ENCODE measurements at regions not wholly inside any gene's neighbourhood (a gene's known extent, or its start where the extent isn't known, plus 50 kb on each side); places are given as distances from the start of the nearest gene placed in this dataset.

DNA sequence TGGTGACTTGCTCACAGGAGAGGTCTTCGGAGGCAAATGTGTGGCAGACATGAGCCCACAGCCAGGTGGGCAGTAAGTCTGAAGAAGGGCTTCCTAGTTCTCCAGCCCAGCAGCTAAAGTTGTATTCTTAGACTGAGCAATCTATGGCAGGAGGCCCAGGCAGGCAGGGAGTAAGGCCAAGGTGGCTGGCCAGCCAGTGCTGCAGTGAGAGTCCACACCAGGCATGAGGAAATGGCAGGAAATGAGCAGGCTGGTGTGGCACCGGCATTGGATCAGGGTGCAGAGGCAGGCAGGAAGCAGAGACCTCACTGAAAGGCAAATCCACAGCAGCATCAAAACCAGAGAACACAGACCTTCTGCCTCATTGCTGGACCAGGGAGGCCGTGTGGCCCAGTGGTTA, 84.6 kb upstream of the PDE1C start:
- DNase-seq (ENCODE audit: low spot score in 2 of 2), result no peak
- Mint-ChIP-seq H3K36me3 (ENCODE audit: insufficient read depth) (no peaks in the 10 kb centered on the region), H3K4me3 (no peak overlapping the region), H3K27ac (ENCODE audit: low read depth) (no peak overlapping the region), H3K27me3 (no peaks in the 10 kb centered on the region), H3K9me3 (peaks cover 14% of the 10 kb centered on the region), H3K4me1 (no peaks in the 10 kb centered on the region)
- ATAC-seq (replicated peaks; ENCODE audit: extremely low read depth, poor library complexity, severe bottlenecking), result no peak

DNA sequence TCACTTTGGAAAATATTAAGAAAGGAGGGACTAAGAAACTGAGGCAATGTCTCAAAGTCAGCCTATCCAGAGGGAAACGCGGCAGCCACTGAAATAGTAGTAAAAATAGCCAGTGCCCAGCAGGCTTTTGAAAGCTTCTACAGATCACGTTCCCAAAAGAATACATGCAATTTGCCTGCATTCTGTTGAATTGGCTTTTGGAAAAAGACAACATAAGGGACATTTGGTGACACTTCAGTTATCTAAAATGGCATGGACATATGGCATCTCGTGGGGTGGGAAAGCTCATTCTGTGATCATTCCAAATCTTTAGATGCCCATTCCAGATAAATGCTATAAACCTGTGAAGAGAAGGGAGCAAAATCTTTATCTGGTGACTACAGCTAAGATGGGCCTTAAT, 82.8 kb upstream of the PDE1C start:
- no peak overlapping the region for H3K27ac Mint-ChIP-seq (ENCODE audit: low read depth)
- no peaks in the 10 kb centered on the region for H3K4me1 Mint-ChIP-seq
- ATAC-seq (replicated peaks; ENCODE audit: extremely low read depth, poor library complexity, severe bottlenecking) (no peak), DNase-seq (ENCODE audit: low spot score in 2 of 2) (no peak)
- no peaks in the 10 kb centered on the region for H3K27me3 Mint-ChIP-seq
- H3K36me3 Mint-ChIP-seq (ENCODE audit: insufficient read depth), result peaks cover under 1% of the 10 kb centered on the region
- H3K9me3 Mint-ChIP-seq, result peaks cover 14% of the 10 kb centered on the region
- H3K4me3 Mint-ChIP-seq, result no peak overlapping the region

DNA sequence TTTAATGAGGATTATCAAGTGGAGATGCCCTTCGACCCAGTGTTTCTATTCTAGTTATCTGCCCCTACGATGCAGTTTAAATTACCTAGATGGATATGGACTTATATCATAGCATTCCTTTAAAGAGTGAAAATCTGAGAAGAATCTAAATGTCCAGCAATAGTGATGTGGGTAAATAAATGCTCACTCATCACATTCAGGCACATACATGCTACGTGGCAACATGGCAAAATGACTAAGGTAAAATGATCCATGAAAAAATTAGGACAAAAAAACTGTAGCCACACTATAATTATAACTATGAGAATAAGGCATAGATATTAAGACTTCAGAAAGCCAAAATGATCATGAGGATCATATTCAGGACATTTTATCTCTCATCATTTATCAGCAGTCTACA, 82.4 kb upstream of the PDE1C start:
- H3K4me3 Mint-ChIP-seq, result no peak overlapping the region
- H3K36me3 Mint-ChIP-seq (ENCODE audit: insufficient read depth), result peaks cover 2% of the 10 kb centered on the region
- H3K4me1 Mint-ChIP-seq, result no peaks in the 10 kb centered on the region
- DNase-seq (ENCODE audit: low spot score in 2 of 2) (no peak), ATAC-seq (replicated peaks; ENCODE audit: extremely low read depth, poor library complexity, severe bottlenecking) (no peak)
- peaks cover 14% of the 10 kb centered on the region for H3K9me3 Mint-ChIP-seq
- no peaks in the 10 kb centered on the region for H3K27me3 Mint-ChIP-seq
- H3K27ac Mint-ChIP-seq (ENCODE audit: low read depth), result no peak overlapping the region

DNA sequence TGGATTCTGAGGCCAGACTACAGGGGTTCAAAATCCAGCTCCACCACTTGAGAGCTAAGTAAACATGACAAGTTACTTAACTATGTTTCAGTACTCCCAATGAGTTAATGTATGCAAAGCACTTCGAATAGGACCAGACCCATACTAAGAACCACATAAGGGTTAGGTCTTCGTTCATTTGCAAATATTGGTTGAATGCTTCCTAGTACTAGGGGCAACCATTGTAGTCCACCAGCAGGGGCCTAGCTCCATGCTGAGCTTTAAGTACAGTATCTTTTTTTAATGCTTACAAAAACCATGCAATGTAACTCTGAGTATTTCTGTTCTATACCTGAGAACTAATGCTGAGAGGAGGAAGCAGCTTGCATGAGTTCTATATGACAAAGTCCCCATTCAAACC, 80.4 kb upstream of the PDE1C start:
- Mint-ChIP-seq H3K9me3 (peaks cover 6% of the 10 kb centered on the region), H3K36me3 (ENCODE audit: insufficient read depth) (peaks cover 2% of the 10 kb centered on the region), H3K27ac (ENCODE audit: low read depth) (no peak overlapping the region), H3K27me3 (no peaks in the 10 kb centered on the region), H3K4me1 (no peaks in the 10 kb centered on the region), H3K4me3 (no peak overlapping the region)
- ATAC-seq (replicated peaks; ENCODE audit: extremely low read depth, poor library complexity, severe bottlenecking) (no peak), DNase-seq (ENCODE audit: low spot score in 2 of 2) (no peak)

DNA sequence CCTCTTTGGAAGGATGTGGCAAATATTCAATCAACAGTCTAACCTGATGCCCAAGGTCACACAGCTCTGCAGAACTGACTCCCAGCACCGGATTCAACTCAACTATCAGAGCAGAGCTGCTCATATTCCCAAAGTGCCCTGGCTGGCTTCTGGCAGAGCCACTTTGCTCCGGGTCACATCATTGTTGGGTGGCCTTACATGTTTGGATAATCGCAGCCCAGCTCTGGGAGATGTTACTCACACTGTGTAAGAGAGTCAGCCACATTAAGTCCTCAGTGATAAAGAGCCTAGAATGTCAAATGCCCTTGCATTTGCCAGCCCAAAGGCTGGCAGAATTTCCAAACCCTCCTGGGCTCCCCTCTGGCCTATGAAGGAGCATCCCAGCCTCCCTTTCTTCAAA, 79.8 kb upstream of the PDE1C start:
- Mint-ChIP-seq H3K27ac (ENCODE audit: low read depth) (no peak overlapping the region), H3K36me3 (ENCODE audit: insufficient read depth) (peaks cover 2% of the 10 kb centered on the region), H3K4me3 (no peak overlapping the region), H3K27me3 (no peaks in the 10 kb centered on the region), H3K4me1 (no peaks in the 10 kb centered on the region), H3K9me3 (peaks cover 8% of the 10 kb centered on the region)
- ATAC-seq (replicated peaks; ENCODE audit: extremely low read depth, poor library complexity, severe bottlenecking) (no peak), DNase-seq (ENCODE audit: low spot score in 2 of 2) (no peak)

DNA sequence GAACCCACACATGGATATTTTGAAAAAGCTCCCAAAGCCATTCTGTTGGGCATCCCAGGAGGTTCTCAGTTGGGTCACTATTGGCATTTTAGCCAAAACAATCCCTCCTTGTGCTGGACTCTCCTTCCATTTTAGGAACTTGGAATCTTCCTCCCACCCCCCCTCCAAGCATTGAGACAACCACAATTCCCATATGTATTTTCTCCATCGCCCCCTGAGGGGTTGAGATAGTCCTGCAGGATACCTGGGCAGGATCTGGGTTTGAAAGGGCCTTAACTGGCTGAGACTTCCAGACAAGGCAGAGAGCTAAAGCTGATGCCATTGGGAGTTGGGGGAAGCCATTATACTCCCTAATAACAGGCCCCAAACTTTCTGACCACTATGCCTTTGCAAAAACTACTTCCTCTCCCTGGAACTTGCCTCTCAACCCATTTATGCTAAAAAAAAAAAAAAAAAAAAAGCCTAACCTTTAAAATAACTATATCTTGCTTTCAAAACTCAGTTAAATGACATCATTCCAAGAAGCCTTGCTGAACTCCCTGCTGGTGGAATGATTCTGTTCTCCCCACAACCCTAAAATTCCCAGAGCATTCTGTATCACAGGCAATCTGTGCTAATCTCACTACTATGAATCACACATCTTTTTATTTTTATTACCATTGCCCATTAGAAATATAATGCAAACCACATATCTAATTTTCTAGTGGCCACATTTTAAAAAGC, 77.5 kb upstream of the PDE1C start:
- H3K27ac Mint-ChIP-seq (ENCODE audit: low read depth), result no peak overlapping the region
- no peaks in the 10 kb centered on the region for H3K27me3 Mint-ChIP-seq
- ATAC-seq (replicated peaks; ENCODE audit: extremely low read depth, poor library complexity, severe bottlenecking) (no peak), DNase-seq (ENCODE audit: low spot score in 2 of 2) (no peak)
- peaks cover 2% of the 10 kb centered on the region for H3K36me3 Mint-ChIP-seq (ENCODE audit: insufficient read depth)
- H3K9me3 Mint-ChIP-seq, result peaks cover 5% of the 10 kb centered on the region
- no peak overlapping the region for H3K4me3 Mint-ChIP-seq
- no peaks in the 10 kb centered on the region for H3K4me1 Mint-ChIP-seq

DNA sequence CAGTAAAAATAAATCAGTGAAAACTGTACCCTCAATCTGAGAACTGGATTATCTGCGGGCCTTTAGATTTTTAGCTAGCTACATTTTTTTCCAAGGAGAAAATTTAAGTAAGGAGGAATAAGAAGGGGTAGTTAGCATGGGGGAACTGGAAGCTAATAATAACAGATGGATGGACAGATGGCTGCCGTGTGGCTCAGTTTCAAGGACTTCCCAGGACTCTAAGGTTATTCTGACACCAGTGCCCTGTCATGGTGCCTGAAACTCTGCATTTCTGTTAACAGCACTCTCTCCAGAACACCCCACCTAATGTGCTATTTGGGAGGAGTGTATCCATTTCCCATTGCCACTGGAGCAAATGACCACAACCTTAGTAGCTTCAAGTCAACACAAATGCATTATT, 75.7 kb upstream of the PDE1C start:
- H3K4me1 Mint-ChIP-seq, result no peaks in the 10 kb centered on the region
- DNase-seq (ENCODE audit: low spot score in 2 of 2) (no peak), ATAC-seq (replicated peaks; ENCODE audit: extremely low read depth, poor library complexity, severe bottlenecking) (no peak)
- H3K36me3 Mint-ChIP-seq (ENCODE audit: insufficient read depth), result peaks cover 2% of the 10 kb centered on the region
- H3K27me3 Mint-ChIP-seq, result no peaks in the 10 kb centered on the region
- no peak overlapping the region for H3K27ac Mint-ChIP-seq (ENCODE audit: low read depth)
- H3K9me3 Mint-ChIP-seq, result peaks cover 5% of the 10 kb centered on the region
- no peak overlapping the region for H3K4me3 Mint-ChIP-seq

DNA sequence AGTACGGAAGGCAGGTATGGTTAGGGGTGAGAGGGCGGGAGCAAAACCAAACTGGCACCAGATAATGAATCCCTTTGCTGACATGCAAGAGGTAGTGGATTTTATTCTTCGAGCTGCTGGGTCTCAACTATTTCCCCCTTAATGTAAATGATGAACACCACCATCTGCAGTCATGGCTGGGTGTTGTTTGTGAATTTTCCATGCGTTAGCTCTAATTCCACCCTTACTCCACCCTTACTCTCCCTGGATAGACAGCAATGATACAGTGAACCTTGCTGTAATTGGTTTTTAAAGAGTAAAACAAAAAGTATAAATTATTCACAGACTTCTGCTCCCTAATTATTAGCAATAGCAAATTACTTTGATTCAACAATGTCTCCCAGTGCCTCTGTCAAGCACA, 74.5 kb upstream of the PDE1C start:
- DNase-seq (ENCODE audit: low spot score in 2 of 2) (no peak), ATAC-seq (replicated peaks; ENCODE audit: extremely low read depth, poor library complexity, severe bottlenecking) (no peak)
- no peaks in the 10 kb centered on the region for H3K27me3 Mint-ChIP-seq
- H3K4me1 Mint-ChIP-seq, result no peaks in the 10 kb centered on the region
- H3K36me3 Mint-ChIP-seq (ENCODE audit: insufficient read depth), result peaks cover 2% of the 10 kb centered on the region
- no peak overlapping the region for H3K4me3 Mint-ChIP-seq
- H3K27ac Mint-ChIP-seq (ENCODE audit: low read depth), result no peak overlapping the region
- peaks cover 5% of the 10 kb centered on the region for H3K9me3 Mint-ChIP-seq

DNA sequence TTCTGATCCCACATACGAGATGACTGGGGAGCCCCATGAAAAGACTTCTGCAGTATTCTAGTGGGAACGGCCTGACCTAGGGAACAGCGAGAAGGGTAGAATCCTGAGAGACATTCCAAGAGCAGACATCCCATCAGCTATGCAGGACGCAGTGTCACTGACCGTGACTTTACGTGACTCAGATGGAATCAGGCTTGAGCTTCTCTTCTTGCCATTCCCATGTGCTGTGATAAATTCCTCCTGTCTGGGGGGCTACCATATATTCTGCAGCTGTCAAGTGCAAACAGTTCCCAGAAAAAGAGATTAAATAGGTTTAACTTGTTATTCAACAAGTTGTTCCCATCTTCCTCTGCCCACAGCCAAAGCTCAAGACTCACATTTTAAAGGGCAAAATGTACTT, 73.1 kb upstream of the PDE1C start:
- Mint-ChIP-seq H3K27ac (ENCODE audit: low read depth) (no peak overlapping the region), H3K9me3 (peaks cover 5% of the 10 kb centered on the region), H3K4me1 (no peaks in the 10 kb centered on the region), H3K36me3 (ENCODE audit: insufficient read depth) (peaks cover 2% of the 10 kb centered on the region), H3K27me3 (no peaks in the 10 kb centered on the region), H3K4me3 (no peak overlapping the region)
- ATAC-seq (replicated peaks; ENCODE audit: extremely low read depth, poor library complexity, severe bottlenecking) (no peak), DNase-seq (ENCODE audit: low spot score in 2 of 2) (no peak)

DNA sequence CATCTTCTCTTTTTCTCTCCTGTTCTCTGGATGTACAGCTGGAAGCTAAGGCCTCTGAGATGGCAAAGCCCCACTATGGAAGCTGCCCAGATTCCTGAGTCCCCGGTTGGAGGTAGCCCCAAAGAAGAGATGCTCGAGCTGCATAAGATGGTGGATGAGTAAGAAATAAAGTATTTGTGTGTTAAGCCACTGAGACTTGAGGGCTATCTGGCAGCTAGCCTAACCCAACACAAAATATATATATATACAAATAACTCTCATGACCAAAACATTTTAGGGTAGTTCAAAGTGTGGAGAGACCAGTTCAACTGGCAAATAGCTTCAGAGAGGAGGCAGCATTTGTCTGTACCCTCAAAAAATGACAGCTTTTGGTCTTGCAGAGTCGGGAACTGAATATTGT, 72.4 kb upstream of the PDE1C start:
- H3K4me3 Mint-ChIP-seq, result no peak overlapping the region
- no peak for ATAC-seq (replicated peaks; ENCODE audit: extremely low read depth, poor library complexity, severe bottlenecking)
- no peak overlapping the region for H3K27ac Mint-ChIP-seq (ENCODE audit: low read depth)
- H3K4me1 Mint-ChIP-seq, result no peaks in the 10 kb centered on the region
- DNase-seq (ENCODE audit: low spot score in 2 of 2), result no peak
- no peaks in the 10 kb centered on the region for H3K27me3 Mint-ChIP-seq
- no peaks in the 10 kb centered on the region for H3K36me3 Mint-ChIP-seq (ENCODE audit: insufficient read depth)
- peaks cover 5% of the 10 kb centered on the region for H3K9me3 Mint-ChIP-seq

DNA sequence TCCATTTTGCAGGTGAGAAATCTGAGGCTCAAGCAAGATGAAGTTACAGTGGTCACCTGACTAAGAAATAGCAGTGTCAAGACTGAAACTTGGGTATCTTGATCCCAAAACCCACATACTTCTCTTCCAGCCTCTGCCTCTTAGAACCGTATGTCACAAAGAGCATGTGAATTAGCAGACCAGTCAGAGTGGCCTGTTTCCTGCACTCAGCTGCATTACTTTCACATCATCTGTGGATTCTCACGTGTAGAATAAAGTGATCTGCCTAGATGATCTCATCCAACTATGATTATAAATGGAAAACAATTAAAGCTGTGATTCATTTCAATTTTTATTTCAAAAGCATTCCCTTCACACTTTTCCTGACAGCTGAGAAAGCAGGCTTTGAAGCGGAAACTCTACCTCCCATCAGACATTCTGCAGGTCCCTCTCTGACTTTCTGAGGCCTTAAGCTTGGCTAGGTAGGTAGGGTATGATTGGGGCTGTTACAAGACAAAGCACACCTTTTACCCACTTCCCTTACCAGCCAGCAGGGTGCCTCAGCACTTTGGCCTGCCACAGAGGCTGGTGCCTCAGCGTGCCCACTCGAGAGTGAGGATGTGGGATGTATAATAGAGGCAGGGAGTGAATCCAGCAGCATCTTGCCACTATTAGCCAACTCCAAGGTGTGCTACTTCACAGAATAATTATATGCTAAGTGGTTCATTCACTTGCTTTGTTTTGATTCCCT, 70.2 kb upstream of the PDE1C start:
- peaks cover 5% of the 10 kb centered on the region for H3K9me3 Mint-ChIP-seq
- H3K36me3 Mint-ChIP-seq (ENCODE audit: insufficient read depth), result no peaks in the 10 kb centered on the region
- no peak overlapping the region for H3K4me3 Mint-ChIP-seq
- H3K27me3 Mint-ChIP-seq, result no peaks in the 10 kb centered on the region
- ATAC-seq (replicated peaks; ENCODE audit: extremely low read depth, poor library complexity, severe bottlenecking) (no peak), DNase-seq (ENCODE audit: low spot score in 2 of 2) (no peak)
- no peak overlapping the region for H3K27ac Mint-ChIP-seq (ENCODE audit: low read depth)
- no peaks in the 10 kb centered on the region for H3K4me1 Mint-ChIP-seq

DNA sequence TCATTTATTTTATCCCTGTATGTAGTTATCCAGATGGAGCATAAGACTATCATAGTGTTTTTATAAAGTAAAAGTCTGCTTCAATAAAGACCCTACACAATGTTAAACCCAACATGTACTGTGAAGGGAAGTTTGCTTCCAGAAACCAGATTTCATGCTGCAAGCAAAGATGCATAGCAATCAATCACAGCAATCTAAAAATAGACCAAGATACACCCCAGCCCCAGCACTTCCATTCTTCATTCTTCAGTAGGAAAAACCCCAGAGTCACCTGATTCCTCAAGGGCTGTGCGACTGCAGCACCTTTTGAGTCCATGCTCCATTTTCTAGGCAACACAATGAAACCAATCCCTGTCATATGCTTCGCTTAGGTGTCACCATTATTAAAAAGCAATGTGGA, 66.9 kb upstream of the PDE1C start:
- no peak overlapping the region for H3K4me3 Mint-ChIP-seq
- DNase-seq (ENCODE audit: low spot score in 2 of 2) (no peak), ATAC-seq (replicated peaks; ENCODE audit: extremely low read depth, poor library complexity, severe bottlenecking) (no peak)
- H3K27ac Mint-ChIP-seq (ENCODE audit: low read depth), result no peak overlapping the region
- H3K27me3 Mint-ChIP-seq, result no peaks in the 10 kb centered on the region
- no peaks in the 10 kb centered on the region for H3K4me1 Mint-ChIP-seq
- no peaks in the 10 kb centered on the region for H3K36me3 Mint-ChIP-seq (ENCODE audit: insufficient read depth)
- H3K9me3 Mint-ChIP-seq, result peaks cover 13% of the 10 kb centered on the region

DNA sequence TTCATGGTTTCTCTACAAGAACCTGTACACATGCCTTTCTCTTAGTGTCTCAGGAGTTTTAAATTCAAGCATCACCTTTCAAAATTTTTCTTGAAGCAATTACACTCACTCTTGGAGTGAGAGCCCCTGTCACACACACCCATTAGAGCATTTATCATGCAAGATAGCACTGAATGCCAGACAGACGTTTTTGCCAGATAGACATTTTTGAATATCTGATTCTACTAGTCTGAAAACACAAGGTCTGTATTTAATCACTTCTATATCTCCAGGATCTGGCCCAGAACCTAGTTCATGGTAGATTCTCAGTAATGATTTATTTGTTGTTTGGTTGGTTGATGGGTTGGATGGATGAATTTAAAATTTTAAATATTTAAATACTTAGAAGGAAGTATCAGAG, 60.9 kb upstream of the PDE1C start:
- no peaks in the 10 kb centered on the region for H3K27me3 Mint-ChIP-seq
- no peak overlapping the region for H3K27ac Mint-ChIP-seq (ENCODE audit: low read depth)
- no peak overlapping the region for H3K4me3 Mint-ChIP-seq
- H3K4me1 Mint-ChIP-seq, result no peaks in the 10 kb centered on the region
- ATAC-seq (replicated peaks; ENCODE audit: extremely low read depth, poor library complexity, severe bottlenecking) (no peak), DNase-seq (ENCODE audit: low spot score in 2 of 2) (no peak)
- no peaks in the 10 kb centered on the region for H3K36me3 Mint-ChIP-seq (ENCODE audit: insufficient read depth)
- H3K9me3 Mint-ChIP-seq, result peaks cover 28% of the 10 kb centered on the region
